Thoracic aorta (tissue), 2 donors: ENCODE measurements at regions not wholly inside any gene's neighbourhood (a gene's known extent, or its start where the extent isn't known, plus 50 kb on each side); places are given as distances from the start of the nearest gene placed in this dataset.

Source experiments
- ATAC-seq: fragments of 150-250 bp; one replicate; pipeline ENCODE4 v1.8.0; 2017; ENCODE audit warnings: low read depth; ENCODE audit not compliant: insufficient number of reproducible peaks, low FRiP score
- DNase-seq: peaks from one replicate; pipeline ENCODE4 v3.0.0-alpha.2; 2020; ENCODE audit warnings: low spot score
- H3K27ac ChIP-seq, 2 donors: fragments of 200-600 bp; sonication (generic); 1 replicate in 1 of 2; 2 replicates in 1 of 2; pipeline ENCODE4 v1.5.1; 2016; ENCODE audit warnings: mild to moderate bottlenecking in 2 of 2, moderate library complexity in 2 of 2
- H3K27me3 ChIP-seq: fragments of 200-600 bp; sonication (generic); replicated peaks from 2 replicates; pipeline ENCODE4 v1.6.0; 2016; ENCODE audit warnings: mild to moderate bottlenecking; ENCODE audit not compliant: insufficient read depth
- H3K36me3 ChIP-seq: fragments of 200-600 bp; sonication (generic); one replicate; pipeline ENCODE4 v1.5.1; 2016
- H3K4me1 ChIP-seq, 2 donors: fragments of 200-600 bp; sonication (generic); 1 replicate in 1 of 2; 2 replicates in 1 of 2; pipeline versions ENCODE4 v1.5.1 to v1.6.0; 2016; ENCODE audit warnings: low read depth in 2 of 2, mild to moderate bottlenecking in 1 of 2; ENCODE audit not compliant: control insufficient read depth in 1 of 2
- H3K4me3 ChIP-seq: fragments of 200-600 bp; sonication (generic); 2 replicates; pipeline ENCODE4 v1.5.1; 2016; ENCODE audit warnings: mild to moderate bottlenecking
- H3K9me3 ChIP-seq: fragments of 200-600 bp; sonication (generic); 2 replicates; pipeline ENCODE4 v1.5.1; 2016
- TF ChIP-seq, protein P1 (sequence below): fragments of 200-600 bp; sonication (generic); IDR thresholded peaks from one replicate; pipeline ENCODE4 v1.5.1; 2019; ENCODE audit warnings: antibody characterized with exemption

DNA sequence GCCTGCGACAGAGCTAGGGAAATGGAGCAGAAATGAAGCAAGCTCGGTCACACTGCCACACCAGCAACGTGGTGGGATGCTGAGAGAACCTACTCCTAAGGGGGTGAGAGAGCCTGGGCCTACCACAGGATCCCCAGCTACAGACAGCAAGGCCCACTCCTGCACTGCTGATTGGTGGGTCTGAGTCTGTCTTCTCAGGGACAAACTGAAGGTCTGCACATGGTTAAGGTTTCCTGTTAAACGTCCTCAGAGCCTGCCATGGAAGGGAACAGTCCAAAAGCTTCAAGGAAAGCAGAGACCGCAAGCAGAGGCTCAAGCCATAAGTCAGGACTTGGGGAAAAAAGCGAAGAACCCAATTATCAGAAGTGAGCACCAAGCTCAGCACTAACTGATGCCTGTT lies 53.5 kb upstream of the MED4 start:
- no peak for ATAC-seq
- Histone ChIP-seq H3K36me3 (no peaks in the 10 kb centered on the region), H3K4me3 (no peak overlapping the region), H3K4me1 (peaks cover 12 to 14% of the 10 kb centered on the region in 2 donors), H3K9me3 (no peaks in the 10 kb centered on the region), H3K27ac (no peak overlapping the region), H3K27me3 (no peaks in the 10 kb centered on the region)
- TF ChIP-seq, protein P1, sequence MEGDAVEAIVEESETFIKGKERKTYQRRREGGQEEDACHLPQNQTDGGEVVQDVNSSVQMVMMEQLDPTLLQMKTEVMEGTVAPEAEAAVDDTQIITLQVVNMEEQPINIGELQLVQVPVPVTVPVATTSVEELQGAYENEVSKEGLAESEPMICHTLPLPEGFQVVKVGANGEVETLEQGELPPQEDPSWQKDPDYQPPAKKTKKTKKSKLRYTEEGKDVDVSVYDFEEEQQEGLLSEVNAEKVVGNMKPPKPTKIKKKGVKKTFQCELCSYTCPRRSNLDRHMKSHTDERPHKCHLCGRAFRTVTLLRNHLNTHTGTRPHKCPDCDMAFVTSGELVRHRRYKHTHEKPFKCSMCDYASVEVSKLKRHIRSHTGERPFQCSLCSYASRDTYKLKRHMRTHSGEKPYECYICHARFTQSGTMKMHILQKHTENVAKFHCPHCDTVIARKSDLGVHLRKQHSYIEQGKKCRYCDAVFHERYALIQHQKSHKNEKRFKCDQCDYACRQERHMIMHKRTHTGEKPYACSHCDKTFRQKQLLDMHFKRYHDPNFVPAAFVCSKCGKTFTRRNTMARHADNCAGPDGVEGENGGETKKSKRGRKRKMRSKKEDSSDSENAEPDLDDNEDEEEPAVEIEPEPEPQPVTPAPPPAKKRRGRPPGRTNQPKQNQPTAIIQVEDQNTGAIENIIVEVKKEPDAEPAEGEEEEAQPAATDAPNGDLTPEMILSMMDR: no peak
- DNase-seq: no peak

GRCh38 chr13:48146636-48147035 lies 51.7 kb upstream of the MED4 start:
- DNase-seq: no peak
- peaks cover 12 to 14% of the 10 kb centered on the region in 2 donors for H3K4me1 ChIP-seq
- H3K27me3 ChIP-seq: no peaks in the 10 kb centered on the region
- no peaks in the 10 kb centered on the region for H3K36me3 ChIP-seq
- TF ChIP-seq, protein P1: no peak
- H3K9me3 ChIP-seq: no peaks in the 10 kb centered on the region
- H3K27ac ChIP-seq: no peak overlapping the region
- ATAC-seq: no peak
- H3K4me3 ChIP-seq: no peak overlapping the region

GRCh38 chr13:48146122-48146521 lies 51.2 kb upstream of the MED4 start:
- TF ChIP-seq, protein P1: no peak
- DNase-seq (no peak), ATAC-seq (no peak)

More at GRCh38 chr13:48146122-48146521, 51.2 kb upstream of the MED4 start:
- Histone ChIP-seq H3K9me3 (no peaks in the 10 kb centered on the region), H3K4me3 (no peak overlapping the region), H3K27me3 (no peaks in the 10 kb centered on the region), H3K4me1 (peaks cover 12 to 14% of the 10 kb centered on the region in 2 donors), H3K36me3 (no peaks in the 10 kb centered on the region), H3K27ac (no peak overlapping the region)
